HG02885 (cell line): ENCODE measurements at regions not wholly inside any gene's neighbourhood (a gene's known extent, or its start where the extent isn't known, plus 50 kb on each side); places are given as distances from the start of the nearest gene placed in this dataset.
"Not testable (repeated sequence)": the region's sequence is repeated elsewhere in the genome, so short reads cannot be mapped to it uniquely, and the experiment has no call there.

Experiments used
- ATAC-seq: cut with Tn5 transposase; IDR thresholded peaks from one replicate; pipeline ENCODE4 v1.9.1; 2021; ENCODE audit warnings: mild to moderate bottlenecking; ENCODE audit not compliant: unreplicated experiment, poor library complexity

DNA sequence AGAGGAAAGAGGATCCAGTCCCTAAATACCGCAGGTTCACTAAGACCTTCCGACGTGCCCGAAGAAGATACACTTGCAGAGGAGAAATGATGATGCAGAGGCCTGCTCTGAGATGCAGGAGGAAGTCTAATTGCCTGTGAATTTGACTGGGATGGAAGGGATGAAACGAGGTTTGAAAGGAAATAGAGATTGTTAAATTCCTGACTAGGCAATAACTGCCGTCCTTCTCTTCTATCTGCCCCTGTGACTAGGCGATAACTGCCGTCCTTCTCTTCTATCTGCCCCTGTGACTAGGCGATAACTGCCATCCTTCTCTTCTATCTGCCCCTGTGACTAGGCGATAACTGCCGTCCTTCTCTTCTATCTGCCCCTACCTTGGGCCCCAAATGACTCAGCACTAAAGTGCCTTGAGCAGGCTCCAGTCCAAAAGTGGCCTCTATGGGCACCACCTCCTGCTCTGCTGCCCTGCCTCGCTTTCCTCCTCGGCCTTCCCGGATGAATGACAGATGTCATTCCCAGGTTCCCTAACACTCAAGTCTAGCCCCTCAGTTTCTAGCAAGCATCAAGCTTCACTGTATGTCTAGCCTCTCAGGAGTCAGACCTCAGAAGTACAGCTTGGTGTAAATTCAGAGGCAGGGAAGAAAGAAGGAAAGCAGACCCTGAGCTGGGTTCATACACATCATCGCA is 189.1 kb downstream of the FOXD4L6 start:
- not testable (repeated sequence) for ATAC-seq

DNA sequence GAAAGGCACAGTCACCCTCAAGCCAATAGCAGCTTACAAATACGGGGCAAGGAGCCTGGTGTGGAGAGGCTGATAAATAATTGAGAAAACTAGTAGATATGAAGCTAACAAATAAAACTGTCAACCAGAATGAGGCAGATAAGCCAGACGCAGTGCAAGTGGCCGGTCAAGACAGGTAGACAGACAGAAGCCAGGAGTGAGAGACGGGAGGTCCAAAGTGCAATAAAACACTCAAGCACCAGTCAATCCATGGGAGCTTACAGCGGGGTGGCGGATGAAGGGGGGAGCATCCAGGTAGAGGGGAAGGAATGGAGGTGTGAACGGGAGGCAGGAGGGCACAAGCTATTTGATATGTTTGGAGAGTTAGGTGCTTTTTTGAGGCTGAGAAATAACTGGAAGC is 193.1 kb downstream of the FOXD4L6 start:
- no peak for ATAC-seq

DNA sequence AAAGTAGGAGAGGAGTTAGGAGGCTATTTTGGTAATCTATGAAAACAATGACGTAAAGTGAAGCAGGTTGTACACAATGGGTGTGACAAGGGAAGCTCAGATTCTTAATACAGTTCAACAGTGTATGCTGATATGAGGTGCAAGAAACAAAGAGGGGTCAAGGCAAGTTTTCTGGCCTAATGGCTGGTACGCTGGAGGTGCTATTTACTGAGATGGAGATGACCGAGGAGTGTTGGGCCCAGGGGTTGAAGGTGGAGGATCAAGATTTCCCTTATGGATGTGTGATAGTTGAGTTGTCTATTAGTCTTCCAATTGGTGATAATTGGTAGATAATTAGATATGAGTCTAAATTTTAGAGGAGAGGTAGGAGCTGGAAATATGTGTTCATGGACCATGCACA is 194.0 kb downstream of the FOXD4L6 start:
- ATAC-seq, result not testable (repeated sequence)

DNA sequence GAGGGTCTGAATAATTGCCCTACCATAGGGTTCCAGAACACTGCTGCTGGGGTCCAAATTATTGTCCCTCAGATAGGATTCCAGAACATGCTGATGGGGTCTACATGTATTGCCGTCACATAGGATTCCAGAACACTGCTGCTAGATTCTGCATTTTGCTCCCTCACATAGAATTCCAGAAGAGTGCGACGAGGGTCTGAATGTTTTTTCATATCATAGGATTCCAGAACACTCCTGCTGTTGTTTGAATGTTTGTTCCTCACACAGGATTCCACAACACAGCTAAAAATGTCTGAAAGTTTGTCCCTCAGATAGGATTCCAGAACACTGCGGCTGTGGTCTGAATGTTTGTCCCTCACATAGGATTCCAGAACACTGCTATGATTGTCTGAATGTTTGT is 198.1 kb downstream of the FOXD4L6 start:
- ATAC-seq, result not testable (repeated sequence)

DNA sequence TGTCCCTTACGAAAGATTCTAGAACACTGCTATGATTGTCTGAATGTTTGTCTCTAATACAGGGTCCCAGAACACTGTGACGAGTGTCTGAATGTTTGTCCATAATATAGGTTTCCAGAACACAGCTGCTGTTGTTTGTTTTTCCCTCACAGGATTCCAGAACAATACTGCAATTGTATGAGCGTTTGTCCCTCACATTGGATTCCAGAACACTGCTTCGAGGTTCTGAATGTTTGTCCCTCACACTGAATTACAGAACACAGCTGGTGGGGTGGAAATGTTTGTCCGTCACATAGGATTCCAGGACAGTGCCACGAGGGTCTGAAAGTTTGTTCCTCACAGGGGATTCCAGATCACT is 199.0 kb downstream of the FOXD4L6 start:
- not testable (repeated sequence) for ATAC-seq

DNA sequence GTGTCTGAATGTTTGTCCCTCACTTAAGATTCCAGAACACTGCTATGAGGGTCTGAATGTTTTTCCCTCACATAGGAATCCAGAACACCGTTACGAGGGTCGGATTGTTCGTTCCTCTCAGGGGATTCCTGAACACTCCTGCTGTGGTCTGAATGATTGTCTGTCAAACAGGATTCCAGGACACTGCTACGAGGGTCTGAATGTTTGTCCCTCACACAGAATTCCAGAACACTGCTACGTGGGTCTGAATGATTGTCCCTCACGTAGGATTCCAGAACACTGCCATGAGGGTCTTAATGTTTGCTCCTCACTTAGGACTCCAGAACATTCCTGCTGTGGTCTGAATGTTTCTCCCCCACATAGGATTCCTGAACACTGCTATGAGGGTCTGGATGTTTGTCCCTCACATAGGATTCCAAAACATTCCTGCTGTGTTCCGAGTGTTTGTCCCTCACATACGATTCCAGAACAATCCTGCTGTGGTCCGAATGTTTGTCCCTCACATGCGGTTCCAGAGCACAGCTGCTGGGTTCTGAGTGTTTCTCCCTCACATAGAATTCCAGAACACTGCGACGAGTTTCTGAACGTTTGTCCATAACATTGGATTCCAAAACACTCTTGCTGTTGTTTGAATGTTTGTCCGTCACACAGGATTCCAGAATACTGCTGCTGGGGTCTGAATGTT is 199.5 kb downstream of the FOXD4L6 start:
- ATAC-seq, result no peak

DNA sequence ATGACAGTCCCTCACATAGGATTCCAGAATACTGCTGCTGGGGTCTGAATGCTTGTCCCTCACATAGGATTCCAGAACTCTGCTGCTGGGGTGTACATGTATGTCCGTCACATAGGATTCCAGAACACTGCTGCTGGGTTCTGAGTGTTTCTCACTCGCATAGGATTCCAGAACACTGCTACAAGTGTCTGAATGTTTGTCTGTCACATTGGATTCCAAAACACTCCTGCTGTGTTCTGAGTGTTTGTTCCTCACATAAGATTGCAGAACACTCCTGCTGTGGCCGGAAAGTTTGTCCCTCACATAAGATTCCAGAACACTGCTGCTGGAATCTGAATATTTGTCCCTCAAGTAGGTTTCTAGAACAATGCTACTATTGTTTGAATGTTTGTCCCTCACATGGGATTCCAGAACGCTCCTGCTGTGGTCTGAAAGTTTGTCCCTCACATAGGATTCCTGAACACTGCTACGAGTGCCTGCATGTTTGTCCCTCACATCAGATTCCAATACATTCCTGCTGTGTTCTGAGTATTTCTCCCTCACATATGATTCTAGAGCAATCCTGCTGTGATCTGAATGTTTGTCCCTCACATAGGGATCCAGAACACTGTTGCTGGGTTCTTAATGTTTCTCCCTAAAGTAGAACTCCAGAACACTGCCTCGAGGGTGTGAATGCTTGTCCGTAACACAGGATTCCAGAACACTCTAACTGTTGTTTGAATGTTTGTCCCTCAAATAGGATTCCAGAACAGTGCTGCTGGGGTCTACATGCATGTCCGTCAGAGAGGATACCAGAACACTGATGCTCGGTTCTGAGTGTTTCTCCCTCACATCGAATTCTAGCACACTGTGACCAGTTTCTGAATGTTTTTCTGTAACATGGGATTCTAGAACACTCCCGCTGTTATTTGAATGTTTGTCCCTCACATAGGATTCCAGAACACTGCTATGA is 200.4 kb downstream of the FOXD4L6 start:
- no peak for ATAC-seq

DNA sequence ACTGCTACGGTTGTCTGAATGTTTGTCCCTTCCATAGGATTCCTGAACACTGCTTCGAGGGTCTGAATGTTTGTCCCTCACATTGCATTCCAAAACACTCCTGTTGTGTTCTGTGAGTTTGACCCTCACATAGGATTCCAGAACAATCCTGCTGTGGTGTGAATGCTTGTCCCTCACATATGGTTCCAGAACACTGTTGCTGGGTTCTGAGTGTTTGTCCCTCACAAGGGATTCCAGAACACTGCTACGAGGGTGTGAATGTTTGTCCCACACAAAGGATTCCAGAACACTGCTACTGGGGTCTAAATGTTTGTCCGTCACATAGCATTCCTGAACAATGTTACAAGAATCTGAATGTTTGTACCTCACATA is 201.2 kb downstream of the FOXD4L6 start:
- no peak for ATAC-seq

DNA sequence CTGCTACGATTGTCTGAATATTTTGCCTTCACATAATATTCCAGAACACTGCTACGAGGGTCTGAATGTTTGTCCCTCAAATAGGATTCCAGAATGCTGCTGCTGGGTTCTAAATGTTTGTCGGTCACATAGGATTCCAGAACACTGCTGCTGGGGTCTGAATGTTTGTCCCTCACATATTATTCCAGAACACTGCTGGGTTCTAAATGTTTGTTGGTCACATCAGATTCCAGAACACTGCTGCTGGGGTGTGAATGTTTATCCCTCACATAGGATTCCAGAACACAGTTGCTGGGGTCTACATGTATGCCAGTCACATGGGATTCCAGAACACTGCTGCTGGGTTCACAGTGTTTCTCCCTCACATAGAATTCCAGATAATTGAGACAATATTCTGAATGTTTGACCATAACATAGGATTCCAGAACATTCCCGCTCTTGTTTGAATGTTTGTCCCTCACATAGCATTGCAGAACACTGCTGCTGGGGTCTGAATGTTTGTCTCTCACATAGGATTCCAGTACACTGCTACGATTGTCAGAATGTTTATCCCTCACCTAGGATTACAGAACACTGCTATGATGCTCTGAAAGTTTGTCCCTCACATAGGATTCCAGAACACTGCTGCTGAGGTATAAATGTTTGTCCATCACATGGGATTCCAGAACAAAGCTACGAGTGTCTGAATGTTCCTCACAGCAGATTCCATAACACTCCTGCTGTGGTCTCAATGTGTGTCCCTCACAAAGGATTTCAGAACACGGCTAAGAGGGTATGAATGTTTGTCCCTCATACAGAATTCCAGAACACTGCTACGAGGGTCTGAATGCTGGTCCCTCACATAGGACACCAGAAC is 201.8 kb downstream of the FOXD4L6 start:
- no peak for ATAC-seq

DNA sequence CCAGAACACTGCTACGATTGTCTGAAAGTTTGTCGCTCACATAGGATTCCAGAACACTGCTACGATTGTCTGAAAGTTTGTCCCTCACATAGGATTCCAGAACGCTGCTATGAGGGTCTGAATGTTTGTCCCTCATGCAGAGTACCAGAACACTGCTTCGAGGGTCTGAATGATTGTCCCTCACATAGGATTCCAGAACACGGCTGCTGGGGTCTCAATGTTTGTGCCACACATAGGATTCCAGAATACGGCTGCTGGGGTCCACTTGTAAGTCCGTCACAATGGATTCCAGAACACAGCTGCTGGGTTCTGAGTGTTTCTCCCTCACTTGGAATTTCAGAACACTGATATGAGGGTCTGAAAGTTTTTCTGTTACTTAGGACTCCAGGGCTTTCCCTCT is 203.3 kb downstream of the FOXD4L6 start:
- no peak for ATAC-seq

DNA sequence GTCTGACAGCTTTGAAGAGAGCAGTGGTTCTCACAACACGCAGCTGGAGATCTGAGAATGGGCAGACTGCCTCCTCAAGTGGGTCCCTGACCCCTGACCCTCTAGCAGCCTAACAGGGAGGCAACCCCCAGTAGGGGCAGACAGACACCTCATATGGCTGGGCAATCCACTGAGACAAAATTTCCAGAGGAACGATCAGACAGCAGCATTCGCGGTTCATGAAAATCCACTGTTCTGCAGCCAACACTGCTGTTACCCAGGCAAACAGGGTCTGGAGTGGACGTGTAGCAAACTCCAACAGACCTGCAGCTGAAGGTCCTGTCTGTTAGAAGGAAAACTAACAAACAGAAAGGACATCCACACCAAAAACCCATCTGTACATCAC is 212.1 kb downstream of the FOXD4L6 start:
- not testable (repeated sequence) for ATAC-seq

DNA sequence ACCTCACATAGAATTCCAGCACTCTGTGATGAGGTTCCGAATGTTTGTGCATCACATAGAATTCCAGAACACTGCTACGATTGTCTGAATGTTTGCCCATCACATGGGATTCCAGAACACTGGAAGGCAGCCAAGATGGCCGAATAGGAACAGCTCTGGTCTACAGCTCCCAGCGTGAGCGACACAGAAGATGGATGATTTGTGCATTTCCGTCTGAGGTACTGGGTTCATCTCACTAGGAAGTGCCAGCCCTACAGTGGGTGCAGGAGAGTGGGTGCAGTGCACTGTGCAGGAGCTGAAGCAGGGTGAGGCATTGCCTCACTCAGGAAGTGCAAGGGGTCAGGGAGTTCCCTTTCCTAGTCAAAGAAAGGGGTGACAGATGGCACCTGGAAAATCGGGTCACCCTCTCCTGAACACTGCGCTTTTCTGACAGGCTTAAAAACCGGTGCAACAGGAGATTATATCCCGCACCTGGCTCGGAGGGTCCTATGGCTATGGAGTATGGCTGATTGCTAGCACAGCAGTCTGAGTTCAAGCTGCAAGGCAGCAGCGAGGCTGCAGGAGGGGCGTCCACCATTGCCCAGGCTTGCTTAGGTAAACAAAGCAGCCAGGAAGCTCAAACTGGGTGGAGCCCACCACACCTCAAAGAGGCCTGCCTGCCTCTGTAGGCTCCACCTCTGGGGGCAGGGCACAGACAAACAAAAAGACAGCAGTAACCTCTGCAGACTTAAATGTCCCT is 212.7 kb downstream of the FOXD4L6 start:
- not testable (repeated sequence) for ATAC-seq

DNA sequence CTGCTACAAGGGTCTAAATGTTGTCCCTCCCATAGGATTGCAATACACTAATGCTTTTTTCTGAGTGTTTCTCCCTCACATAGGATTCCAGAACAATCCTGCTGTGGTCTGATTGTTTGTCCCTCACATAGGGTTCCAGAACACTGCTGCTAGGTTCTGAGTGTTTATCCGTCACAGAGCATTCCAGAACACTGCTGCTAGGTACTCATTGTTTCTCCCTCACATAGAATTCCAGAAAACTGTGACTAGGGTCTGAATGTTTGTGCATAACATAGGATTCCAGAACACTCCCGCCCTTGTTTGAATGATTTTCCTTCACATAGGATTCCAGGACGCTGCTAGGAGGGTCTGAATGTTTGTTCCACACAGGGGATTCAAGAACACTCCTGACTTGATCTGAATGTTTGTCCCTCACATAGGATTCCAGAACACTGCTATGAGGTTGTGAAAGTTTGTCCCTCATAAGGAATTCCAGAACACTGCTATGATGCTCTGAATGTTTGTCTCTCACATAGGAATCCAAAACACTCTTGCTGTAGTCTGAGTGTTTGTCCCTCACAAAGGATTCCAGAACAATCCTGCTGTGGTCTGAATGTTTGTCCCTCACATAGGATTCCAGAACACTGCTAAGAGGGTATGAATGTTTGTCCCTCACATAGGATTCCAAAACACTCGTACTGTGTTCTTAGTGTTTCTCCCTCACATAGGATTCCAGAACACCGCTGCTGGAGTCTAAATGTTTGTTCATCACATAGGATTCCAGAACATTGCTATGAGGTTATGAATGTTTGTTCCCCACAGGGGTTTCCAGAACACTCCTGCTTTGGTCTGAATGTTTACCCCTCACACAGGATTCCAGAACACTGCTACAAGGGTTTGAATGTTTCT is 213.5 kb downstream of the FOXD4L6 start:
- ATAC-seq, result no peak

DNA sequence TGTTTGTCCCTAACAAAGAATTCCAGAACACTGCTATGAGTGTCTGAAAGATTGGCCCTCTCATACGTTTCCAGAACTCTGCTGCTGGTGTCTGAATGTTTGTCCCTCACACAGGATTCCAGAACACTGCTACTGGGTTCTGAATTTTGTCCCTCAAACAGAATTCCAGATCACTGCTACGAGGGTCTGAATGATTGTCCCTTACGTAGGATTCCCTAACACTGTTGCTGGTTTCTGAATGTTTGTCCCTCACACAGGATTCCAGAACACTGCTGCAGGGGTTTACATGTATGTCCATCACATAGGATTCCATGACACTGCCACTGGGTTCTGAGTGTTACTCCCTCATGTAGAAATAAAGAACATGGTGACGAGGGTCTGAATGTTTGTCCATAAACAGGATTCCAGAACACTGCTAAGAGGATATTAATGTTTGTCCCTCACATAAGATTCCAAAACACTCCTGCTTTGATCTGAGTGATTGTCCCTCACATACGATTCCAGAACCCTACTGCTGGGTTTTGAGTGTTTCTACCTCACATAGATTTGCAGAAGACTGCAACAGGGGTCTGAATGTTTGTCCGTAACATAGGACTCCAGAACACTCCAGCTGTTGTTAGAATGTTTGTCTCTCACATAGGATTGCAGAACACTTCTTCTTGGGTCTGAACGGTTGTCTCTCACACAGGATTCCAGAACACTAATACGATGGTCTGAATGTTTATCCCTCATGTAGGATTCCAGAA is 214.4 kb downstream of the FOXD4L6 start:
- ATAC-seq, result no peak

DNA sequence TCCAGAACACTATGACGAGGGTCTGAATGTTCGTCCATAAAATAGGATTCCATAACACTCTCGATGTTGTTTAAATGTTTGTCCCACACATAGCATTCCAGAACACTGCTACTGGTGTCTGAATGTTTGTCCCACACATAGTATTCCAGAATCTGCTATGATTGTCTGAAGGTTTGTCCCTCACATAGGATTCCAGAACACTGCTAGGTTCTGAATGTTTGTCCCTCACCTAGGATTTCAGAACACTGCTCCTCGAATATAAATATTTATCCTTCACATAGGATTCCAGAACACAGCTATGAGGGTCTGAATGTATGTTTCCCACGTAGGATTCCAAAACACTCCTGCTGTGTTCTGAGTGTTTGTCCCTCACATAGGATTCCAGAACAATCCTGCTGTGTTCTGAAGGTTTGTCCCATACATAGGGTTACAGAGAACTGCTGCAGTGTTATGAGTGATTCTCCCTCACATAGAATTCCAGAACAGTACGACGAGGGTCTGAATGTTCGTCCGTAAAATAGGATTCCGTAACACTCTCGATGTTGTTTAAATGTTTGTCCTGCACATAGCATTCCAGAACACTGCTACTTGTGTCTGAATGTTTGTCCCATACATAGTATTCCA is 215.3 kb downstream of the FOXD4L6 start:
- ATAC-seq, result no peak

DNA sequence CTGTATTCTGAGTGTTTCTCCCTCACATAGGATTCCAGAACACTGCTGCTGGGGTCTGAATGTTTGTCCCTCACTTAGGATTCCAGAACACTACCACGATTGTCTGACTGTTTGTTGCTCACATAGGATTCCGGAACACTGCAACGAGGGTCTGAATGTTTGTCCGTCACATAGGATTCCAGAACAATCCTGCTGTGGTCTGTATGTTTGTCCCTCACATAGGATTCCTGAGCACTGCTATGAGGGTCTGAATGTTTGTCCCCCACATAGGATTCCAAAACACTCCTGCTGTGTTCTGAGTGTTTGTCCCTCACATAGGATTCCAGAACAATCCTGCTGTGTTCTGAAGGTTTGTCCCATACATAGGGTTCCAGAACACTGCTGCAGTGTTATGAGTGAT is 215.8 kb downstream of the FOXD4L6 start:
- not testable (repeated sequence) for ATAC-seq

DNA sequence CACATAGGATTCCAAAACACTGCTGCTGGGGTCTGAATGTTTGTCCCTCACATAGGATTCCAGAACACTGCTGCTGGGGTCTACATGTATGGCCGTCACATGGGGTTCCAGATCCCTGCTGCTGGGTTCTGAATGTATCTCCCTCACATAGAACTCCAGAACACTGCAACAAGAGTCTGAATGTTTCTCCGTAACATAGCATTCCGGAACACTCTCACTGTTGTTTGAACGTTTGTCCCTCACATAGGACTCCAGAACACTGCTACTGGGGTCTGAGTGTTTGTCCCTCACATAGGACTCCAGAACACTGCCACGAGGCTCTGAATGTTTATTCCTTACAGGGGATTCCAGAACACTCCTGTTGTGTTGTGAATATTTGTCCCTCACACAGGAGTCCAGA is 216.8 kb downstream of the FOXD4L6 start:
- no peak for ATAC-seq
